SK-N-SH (cell line): ENCODE measurements at regions not wholly inside any gene's neighbourhood (a gene's known extent, or its start where the extent isn't known, plus 50 kb on each side); places are given as distances from the start of the nearest gene placed in this dataset.

ENCODE experiments used
- CTCF ChIA-PET: fragments of 300-600, 350-600 bp; formaldehyde crosslinking; extraction: SDS; loops from one replicate; lab custom pipeline; 2021; lab: Yijun Ruan, JAX
- POLR2A ChIA-PET: fragments of 350-600 bp; sonication (Branson Sonifier 250); formaldehyde crosslinking; extraction: SDS; loops from one replicate; lab custom pipeline; 2020; ENCODE audit warnings: antibody characterized with exemption, inconsistent platforms; lab: Yijun Ruan, JAX
- DNase-seq: peaks from one replicate; pipeline ENCODE4 v3.0.0; 2012
- H2AFZ ChIP-seq: fragments of 200-600 bp; sonication (generic); 2 replicates; pipeline ENCODE4 v1.8.1; 2016; ENCODE audit warnings: antibody characterized with exemption, mild to moderate bottlenecking, low read depth
- H3F3A ChIP-seq: fragments of 200-600 bp; sonication (generic); replicated peaks from 2 replicates; pipeline ENCODE3; 2016; ENCODE audit warnings: antibody characterized with exemption, mild to moderate bottlenecking; ENCODE audit not compliant: insufficient read depth
- H3K27ac ChIP-seq, 2 experiments: fragments of 200-500 bp in 1 of 2; fragments of 200-600 bp in 1 of 2; sonication (Bioruptor generic) in 1 of 2; sonication (generic), shearing (Covaris generic) in 1 of 2; 2 replicates each; pipeline versions ENCODE4 v1.5.1 to v1.6.1; 2014 to 2016; ENCODE audit warnings: low read depth in 2 of 2, inconsistent platforms in 1 of 2, low read length in 1 of 2, mild to moderate bottlenecking in 1 of 2, mixed read lengths in 1 of 2
- H3K27me3 ChIP-seq: fragments of 200-600 bp; sonication (generic), shearing (Covaris generic); 2 replicates; pipeline ENCODE4 v1.6.1; 2016; ENCODE audit warnings: mixed run types; ENCODE audit not compliant: insufficient read depth
- H3K36me3 ChIP-seq, 2 experiments: fragments of 200-500 bp in 1 of 2; fragments of 200-600 bp in 1 of 2; sonication (Bioruptor generic) in 1 of 2; sonication (generic) in 1 of 2; replicated peaks in 1 of 2; 2 replicates each; pipeline versions ENCODE3 to v1.5.1; 2014 to 2016; ENCODE audit warnings: low read length in 1 of 2, mild to moderate bottlenecking in 1 of 2; ENCODE audit not compliant: insufficient read depth in 2 of 2, control insufficient read depth in 1 of 2
- H3K4me1 ChIP-seq, 2 experiments: fragments of 200-500 bp in 1 of 2; fragments of 200-600 bp in 1 of 2; sonication (Bioruptor generic) in 1 of 2; sonication (generic), shearing (Covaris generic) in 1 of 2; 2 replicates each; pipeline versions ENCODE4 v1.5.1 to v1.6.1; 2014 to 2016; ENCODE audit warnings: low read depth in 1 of 2, low read length in 1 of 2, mixed run types in 1 of 2; ENCODE audit not compliant: insufficient read depth in 2 of 2, control insufficient read depth in 1 of 2
- H3K4me2 ChIP-seq: fragments of 200-600 bp; sonication (generic), shearing (Covaris generic); 2 replicates; pipeline ENCODE4 v1.6.1; 2017; ENCODE audit warnings: mixed run types
- H3K4me3 ChIP-seq, 2 experiments: fragments of 200-500 bp in 1 of 2; fragments of 200-600 bp in 1 of 2; sonication (Bioruptor generic) in 1 of 2; sonication (generic), shearing (Covaris generic) in 1 of 2; 2 replicates each; pipeline versions ENCODE4 v1.5.1 to v1.8.1; 2014 to 2016; ENCODE audit warnings: low read depth in 2 of 2, inconsistent platforms in 1 of 2, low read length in 1 of 2, mild to moderate bottlenecking in 1 of 2, mixed read lengths in 1 of 2, moderate library complexity in 1 of 2
- H3K79me2 ChIP-seq: fragments of 200-600 bp; sonication (generic); 2 replicates; pipeline ENCODE4 v1.8.1; 2017; ENCODE audit warnings: mild to moderate bottlenecking; ENCODE audit not compliant: insufficient read depth
- H3K9ac ChIP-seq: fragments of 200-600 bp; sonication (generic); 2 replicates; pipeline ENCODE4 v1.6.1; 2017; ENCODE audit warnings: mixed run types
- H3K9me2 ChIP-seq: fragments of 200-600 bp; sonication (generic); 2 replicates; pipeline ENCODE4 v1.6.1; 2017; ENCODE audit warnings: mixed run types
- H3K9me3 ChIP-seq: fragments of 200-600 bp; sonication (generic); 2 replicates; pipeline ENCODE4 v1.6.1; 2017; ENCODE audit warnings: mixed run types, mild to moderate bottlenecking, moderate library complexity
- H4K20me1 ChIP-seq: fragments of 200-600 bp; sonication (generic); 2 replicates; pipeline ENCODE4 v1.6.1; 2017; ENCODE audit warnings: mild to moderate bottlenecking, mixed run types; ENCODE audit not compliant: insufficient read depth
- CTCF ChIP-seq: fragments of 200-600 bp; sonication (generic); IDR thresholded peaks from 2 replicates; pipeline ENCODE4 v1.6.1; 2017; ENCODE audit warnings: antibody characterized with exemption, mild to moderate bottlenecking, moderate library complexity
- EZH2phosphoT487 ChIP-seq: fragments of 200-600 bp; sonication (generic); IDR thresholded peaks from 2 replicates; pipeline ENCODE4 v1.6.1; 2017; ENCODE audit warnings: low read depth, mixed run types, mild to moderate bottlenecking, antibody characterized with exemption, moderate library complexity, borderline replicate concordance
- FOSL2 ChIP-seq: IDR thresholded peaks from 2 replicates; pipeline ENCODE4 v1.4.0; 2012; ENCODE audit warnings: low read depth, mild to moderate bottlenecking, moderate library complexity, borderline replicate concordance
- GABPA ChIP-seq: IDR thresholded peaks from 2 replicates; pipeline ENCODE4 v1.4.0; 2012; ENCODE audit warnings: low read depth, mild to moderate bottlenecking
- IRF3 ChIP-seq: fragments of 150-350 bp; IDR thresholded peaks from 2 replicates; pipeline ENCODE4 v1.6.1; 2016; ENCODE audit warnings: mild to moderate bottlenecking, low read depth, low read length
- MEF2A ChIP-seq: IDR thresholded peaks from 2 replicates; pipeline ENCODE4 v1.4.0; 2012; ENCODE audit warnings: low read depth, borderline replicate concordance
- POLR2AphosphoS5 ChIP-seq: IDR thresholded peaks from 2 replicates; pipeline ENCODE4 v1.6.1; 2012; ENCODE audit warnings: low read depth, low read length
- RFX5 ChIP-seq: IDR thresholded peaks from 2 replicates; pipeline ENCODE4 v1.6.1; 2012; ENCODE audit warnings: mild to moderate bottlenecking, improper control_type of control experiment, low read length
- TAF1 ChIP-seq: IDR thresholded peaks from 2 replicates; pipeline ENCODE4 v1.6.1; 2012; ENCODE audit warnings: low read depth, mild to moderate bottlenecking, low read length, moderate library complexity, borderline replicate concordance
- TCF12 ChIP-seq: IDR thresholded peaks from 2 replicates; pipeline ENCODE4 v1.4.0; 2012
- USF2 ChIP-seq: fragments of 150-350 bp; IDR thresholded peaks from 2 replicates; pipeline ENCODE4 v1.6.1; 2017; ENCODE audit warnings: antibody characterized with exemption, low read length, low read depth, borderline replicate concordance
- YY1 ChIP-seq: IDR thresholded peaks from 2 replicates; pipeline ENCODE4 v1.4.0; 2012; ENCODE audit warnings: low read depth, mild to moderate bottlenecking
- ZBTB33 ChIP-seq: IDR thresholded peaks from 2 replicates; pipeline ENCODE4 v1.4.0; 2012; ENCODE audit warnings: low read depth, borderline replicate concordance
- WGBS: methylation state at CpG from one replicate; pipeline ENCODE4 v1.1.6; 2017; ENCODE audit warnings: low lambda C conversion rate; 5-methylcytosine and 5-hydroxymethylcytosine counted together

GRCh38 chr6:21450628-21451027 is 142.9 kb upstream of the SOX4 start:
- no peak for TF ChIP-seq RFX5
- TF ChIP-seq TCF12: no peak
- no peak for TF ChIP-seq POLR2AphosphoS5
- TF ChIP-seq USF2: no peak
- no peak for TF ChIP-seq EZH2phosphoT487
- TF ChIP-seq MEF2A: no peak
- no peak for TF ChIP-seq GABPA
- TF ChIP-seq TAF1: no peak
- no peak for TF ChIP-seq ZBTB33
- no peak for TF ChIP-seq FOSL2
- no peak for TF ChIP-seq IRF3
- TF ChIP-seq CTCF: no peak
- no peak for TF ChIP-seq YY1
- TF ChIP-seq, all 33 proteins: peak for 0
- WGBS: 73% methylated on average over 3 of the region's 3 CpGs
- no peak overlapping the region for H3K27ac ChIP-seq
- no peak overlapping the region for H3K4me3 ChIP-seq
- no peak for DNase-seq
- CTCF ChIA-PET: no interaction called here
- H3K36me3 ChIP-seq: no peaks in the 10 kb centered on the region
- no peak overlapping the region for H3K4me2 ChIP-seq
- no peaks in the 10 kb centered on the region for H3K79me2 ChIP-seq
- peaks cover 0 to 4% of the 10 kb centered on the region in 2 experiments; a peak in 1 of 4 replicates for H3K4me1 ChIP-seq
- H3K9ac ChIP-seq: no peak overlapping the region
- no peaks in the 10 kb centered on the region for H3K9me2 ChIP-seq
- H3K9me3 ChIP-seq: no peaks in the 10 kb centered on the region
- no peak overlapping the region for H2AFZ ChIP-seq
- H3K27me3 ChIP-seq: no peaks in the 10 kb centered on the region
- no peaks in the 10 kb centered on the region for H4K20me1 ChIP-seq
- POLR2A ChIA-PET: no interaction called here
- no peaks in the 10 kb centered on the region for H3F3A ChIP-seq
